ENCODE measurements at regions not wholly inside any gene's neighbourhood (a gene's known extent, or its start where the extent isn't known, plus 50 kb on each side); places are given as distances from the start of the nearest gene placed in this dataset.

GRCh38 chr10:104541820-104542219, 99.3 kb upstream of the SORCS3 start:
- TF ChIP-seq CTCF (conservative IDR thresholded peaks at IDR 0.05 in 1 of 2, IDR thresholded peaks at IDR 0.05 in 1 of 2; ENCODE audit: extremely low read depth in 1 of 2, insufficient read depth in 1 of 2, low read depth in 1 of 2, low read length in 2 of 2) (no peak), EZH2 (IDR thresholded peaks at IDR 0.05; ENCODE audit: borderline replicate concordance, low read length) (no peak)
